AG10803 (cell line): ENCODE measurements at regions not wholly inside any gene's neighbourhood (a gene's known extent, or its start where the extent isn't known, plus 50 kb on each side); places are given as distances from the start of the nearest gene placed in this dataset.

Experiments used
- DNase-seq: peaks from one replicate; pipeline ENCODE4 v3.0.0; 2010; ENCODE audit warnings: low read depth
- H3K4me3 ChIP-seq: 2 replicates; pipeline ENCODE4 v1.5.1; 2011; ENCODE audit warnings: mild to moderate bottlenecking, low read length, control low read depth
- CTCF ChIP-seq: conservative IDR thresholded peaks from 2 replicates; pipeline ENCODE4 v1.5.1; 2011; ENCODE audit warnings: mild to moderate bottlenecking, low read length, control low read depth, inconsistent platforms

- no peak for DNase-seq
- H3K4me3 ChIP-seq, result no peak overlapping the region
- TF ChIP-seq CTCF, result no peak
These were observed 1149.5 kb downstream of the VRK1 start for GRCh38 chr14:97946641-97947040.

GRCh38 chr14:97948841-97949240 lies 1151.7 kb downstream of the VRK1 start:
- DNase-seq, result no peak
- H3K4me3 ChIP-seq, result no peak overlapping the region
- TF ChIP-seq CTCF, result no peak

- no peak for TF ChIP-seq CTCF
- no peak overlapping the region for H3K4me3 ChIP-seq
- no peak for DNase-seq
These were observed 1159.6 kb downstream of the VRK1 start for GRCh38 chr14:97956581-97957340.

GRCh38 chr14:97959251-97959650 lies 1162.1 kb downstream of the VRK1 start:
- no peak for TF ChIP-seq CTCF
- no peak overlapping the region for H3K4me3 ChIP-seq
- no peak for DNase-seq

GRCh38 chr14:97960436-97960835 lies 1163.3 kb downstream of the VRK1 start:
- no peak overlapping the region for H3K4me3 ChIP-seq
- no peak for DNase-seq
- no peak for TF ChIP-seq CTCF

GRCh38 chr14:97970222-97970621 lies 1173.0 kb downstream of the VRK1 start:
- DNase-seq, result no peak
- no peak for TF ChIP-seq CTCF
- H3K4me3 ChIP-seq, result no peak overlapping the region

- no peak overlapping the region for H3K4me3 ChIP-seq
- no peak for DNase-seq
- no peak for TF ChIP-seq CTCF
These were observed 1178.0 kb downstream of the VRK1 start for GRCh38 chr14:97975216-97975615.
